ENCODE measurements at regions not wholly inside any gene's neighbourhood (a gene's known extent, or its start where the extent isn't known, plus 50 kb on each side); places are given as distances from the start of the nearest gene placed in this dataset.
"Not testable (repeated sequence)": the region's sequence is repeated elsewhere in the genome, so short reads cannot be mapped to it uniquely, and the experiment has no call there.

- H3K27ac ChIP-seq; DNase-seq; H3K36me3 ChIP-seq; H3K9me3 ChIP-seq; H3K4me1 ChIP-seq; intact Hi-C loops (cut with DNase I); H3K4me3 ChIP-seq; H3K27me3 ChIP-seq: not testable (repeated sequence)
- WGBS, 2 donors: 53 to 80% methylated on average over 5 of the region's 5 CpGs
Measured at GRCh38 chr2:111413950-111414349, 293.2 kb downstream of the BCL2L11 start.

- DNase-seq; H3K36me3 ChIP-seq; H3K27ac ChIP-seq; H3K4me1 ChIP-seq; intact Hi-C loops (cut with DNase I); H3K27me3 ChIP-seq; H3K9me3 ChIP-seq; H3K4me3 ChIP-seq: not testable (repeated sequence)
- 35 to 56% methylated on average over 14 of the region's 24 CpGs for WGBS, 2 donors
Measured at GRCh38 chr2:111415765-111416743, 295.3 kb downstream of the BCL2L11 start.

DNA sequence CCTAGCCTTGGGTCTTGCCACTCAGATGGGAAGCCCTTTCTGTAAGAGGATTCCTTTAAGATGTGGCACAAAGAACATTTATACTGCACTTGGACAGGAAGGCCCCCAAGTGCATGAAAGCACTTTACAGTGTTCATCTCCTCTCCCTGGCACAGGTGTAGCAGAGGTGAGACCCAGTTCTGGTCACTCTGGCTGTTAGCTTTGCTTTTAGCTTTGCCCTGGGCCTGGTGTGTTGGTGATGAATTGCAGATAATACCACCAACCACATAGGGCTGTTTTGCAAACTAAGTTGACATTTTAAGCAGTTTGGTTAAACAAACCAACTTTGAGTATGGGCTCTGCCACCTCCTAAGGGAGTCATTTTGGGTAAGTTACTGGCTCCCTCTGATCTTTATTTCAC, 296.3 kb downstream of the BCL2L11 start:
- intact Hi-C loops (cut with DNase I); H3K27ac ChIP-seq; H3K36me3 ChIP-seq; H3K4me3 ChIP-seq; H3K27me3 ChIP-seq; H3K9me3 ChIP-seq; H3K4me1 ChIP-seq; DNase-seq: not testable (repeated sequence)

- H3K27me3 ChIP-seq; H3K36me3 ChIP-seq; H3K9me3 ChIP-seq; intact Hi-C loops (cut with DNase I); H3K4me3 ChIP-seq; H3K27ac ChIP-seq; DNase-seq; H3K4me1 ChIP-seq: not testable (repeated sequence)
- WGBS, 2 donors: 25 to 71% methylated on average over 3 of the region's 6 CpGs
Measured at GRCh38 chr2:111418091-111418875, 297.6 kb downstream of the BCL2L11 start.

- not testable (repeated sequence) for H3K4me3 ChIP-seq
- WGBS, 2 donors: 86 to 88% methylated on average over 4 of the region's 6 CpGs
Measured at GRCh38 chr2:111420074-111420473, 299.4 kb downstream of the BCL2L11 start.

GRCh38 chr2:111420835-111421234, 300.1 kb downstream of the BCL2L11 start:
- H3K27me3 ChIP-seq; DNase-seq; H3K9me3 ChIP-seq; H3K27ac ChIP-seq; H3K4me3 ChIP-seq; intact Hi-C loops (cut with DNase I); H3K4me1 ChIP-seq; H3K36me3 ChIP-seq: not testable (repeated sequence)
- WGBS, 2 donors: 86 to 89% methylated on average over 3 of the region's 3 CpGs

More at GRCh38 chr2:111420074-111420473, 299.4 kb downstream of the BCL2L11 start:
- H3K4me1 ChIP-seq; H3K27me3 ChIP-seq; DNase-seq; intact Hi-C loops (cut with DNase I); H3K36me3 ChIP-seq; H3K27ac ChIP-seq; H3K9me3 ChIP-seq: not testable (repeated sequence)

- H3K27ac ChIP-seq; H3K4me1 ChIP-seq; H3K9me3 ChIP-seq; intact Hi-C loops (cut with DNase I); H3K36me3 ChIP-seq; DNase-seq; H3K4me3 ChIP-seq; H3K27me3 ChIP-seq: not testable (repeated sequence)
- 95 to 96% methylated on average over 4 to 5 of the region's 6 CpGs for WGBS, 2 donors
Measured at GRCh38 chr2:111421949-111422348, 301.2 kb downstream of the BCL2L11 start.

DNA sequence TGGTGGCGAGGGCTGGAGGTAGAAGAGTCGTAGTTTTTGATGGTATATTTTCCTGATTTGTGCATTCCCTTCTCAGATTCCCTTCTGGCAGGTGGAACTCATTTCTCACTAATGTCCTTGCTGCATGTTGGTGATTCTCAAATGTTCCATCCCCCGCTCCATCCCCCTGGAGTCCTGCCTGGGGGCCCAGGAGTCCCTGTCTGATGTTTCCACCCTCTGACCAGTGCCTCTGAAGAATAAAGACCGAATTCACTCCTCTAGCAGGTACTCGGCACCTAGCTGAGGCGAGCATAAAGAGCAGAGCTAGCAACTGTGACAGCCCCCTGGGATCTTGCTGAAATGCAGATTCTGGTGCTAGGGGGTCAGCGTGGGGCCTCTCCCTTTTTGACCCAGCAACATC, 301.8 kb downstream of the BCL2L11 start:
- H3K4me3 ChIP-seq: not testable (repeated sequence)

DNA sequence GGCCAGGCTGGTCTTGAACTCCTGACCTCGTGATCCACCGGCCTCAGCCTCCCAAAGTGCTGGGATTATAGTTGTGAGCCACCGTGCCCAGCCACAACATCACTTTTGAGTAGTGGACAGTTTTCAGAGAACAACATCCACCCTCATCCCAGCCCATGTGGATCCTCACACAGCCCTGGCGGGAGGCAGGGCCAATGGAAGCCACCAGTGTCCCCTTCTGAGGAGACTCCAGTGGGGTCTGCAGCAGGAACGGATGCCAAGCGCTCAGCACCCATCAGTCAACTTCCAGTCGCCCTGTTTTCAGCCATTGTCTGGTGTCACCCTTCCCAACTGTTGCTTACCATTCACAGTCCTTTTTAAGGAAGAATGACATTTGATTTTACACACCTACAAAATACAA, 302.5 kb downstream of the BCL2L11 start:
- H3K9me3 ChIP-seq; H3K27ac ChIP-seq; DNase-seq; H3K27me3 ChIP-seq; H3K4me1 ChIP-seq; H3K4me3 ChIP-seq; H3K36me3 ChIP-seq; intact Hi-C loops (cut with DNase I): not testable (repeated sequence)
- WGBS, 2 donors: 87 to 97% methylated on average over 7 of the region's 7 CpGs

More for the DNA sequence above, 301.8 kb downstream of the BCL2L11 start:
- H3K4me1 ChIP-seq; H3K9me3 ChIP-seq; DNase-seq; intact Hi-C loops (cut with DNase I); H3K27me3 ChIP-seq; H3K27ac ChIP-seq; H3K36me3 ChIP-seq: not testable (repeated sequence)
- WGBS, 2 donors: 91 to 98% methylated on average over 7 of the region's 7 CpGs

GRCh38 chr2:111424176-111424575, 303.5 kb downstream of the BCL2L11 start:
- H3K4me3 ChIP-seq; H3K27me3 ChIP-seq; DNase-seq; H3K36me3 ChIP-seq; H3K4me1 ChIP-seq; H3K27ac ChIP-seq; intact Hi-C loops (cut with DNase I); H3K9me3 ChIP-seq: not testable (repeated sequence)
- 86 to 95% methylated on average over 4 of the region's 6 CpGs for WGBS, 2 donors

DNA sequence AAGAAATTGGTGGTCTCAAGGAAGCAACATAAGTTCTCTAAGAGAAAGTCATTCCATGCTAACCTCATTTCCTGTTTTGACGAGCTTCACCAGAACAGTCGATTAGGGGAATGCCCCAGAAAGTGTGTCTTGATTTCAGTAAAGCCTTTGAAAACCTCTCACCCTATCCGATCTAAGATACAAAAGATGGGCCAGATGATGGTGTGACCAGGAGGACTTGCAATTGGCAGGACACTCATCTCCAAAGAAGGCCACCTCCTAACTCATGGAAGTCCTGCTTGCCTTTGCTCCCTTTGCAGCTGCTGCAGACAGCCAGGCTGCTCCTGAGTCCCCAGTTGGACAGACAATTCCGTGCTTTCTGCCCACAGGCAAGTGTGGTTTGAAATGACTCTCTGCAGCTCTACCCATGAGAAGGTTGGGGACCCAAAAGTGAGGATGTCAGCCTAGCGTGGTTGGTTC, 304.2 kb downstream of the BCL2L11 start:
- 45 to 91% methylated on average over 3 to 4 of the region's 5 CpGs for WGBS, 2 donors
- H3K27ac ChIP-seq; intact Hi-C loops (cut with DNase I); H3K4me1 ChIP-seq; H3K36me3 ChIP-seq; H3K9me3 ChIP-seq; H3K27me3 ChIP-seq; DNase-seq; H3K4me3 ChIP-seq: not testable (repeated sequence)

DNA sequence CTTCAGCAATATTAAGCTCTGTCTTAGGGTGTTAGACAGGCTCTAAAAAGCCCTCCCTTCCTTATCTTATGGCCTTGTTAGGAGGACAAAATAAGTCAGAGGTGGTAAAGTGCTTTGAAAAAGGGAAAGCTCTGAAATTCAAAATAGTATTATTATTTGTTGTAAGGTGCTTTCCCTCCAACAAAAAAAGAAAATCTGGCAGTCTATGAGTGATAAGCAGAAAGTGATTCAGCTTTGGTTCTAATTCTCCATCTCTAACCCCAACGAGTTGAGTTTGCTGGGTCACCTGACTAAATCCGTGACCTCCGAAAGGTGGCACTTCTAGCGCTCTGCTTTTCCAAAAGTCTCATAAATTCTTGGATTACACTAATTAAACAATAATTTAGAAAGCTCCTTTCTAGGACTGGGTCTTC, 305.1 kb downstream of the BCL2L11 start:
- H3K4me1 ChIP-seq; H3K27ac ChIP-seq; DNase-seq; H3K27me3 ChIP-seq; H3K36me3 ChIP-seq; H3K9me3 ChIP-seq; H3K4me3 ChIP-seq; intact Hi-C loops (cut with DNase I): not testable (repeated sequence)
- 76 to 91% methylated on average over 4 of the region's 4 CpGs for WGBS, 2 donors

GRCh38 chr2:111427346-111427745, 306.6 kb downstream of the BCL2L11 start:
- H3K27me3 ChIP-seq; H3K4me3 ChIP-seq; H3K36me3 ChIP-seq; DNase-seq; H3K27ac ChIP-seq; intact Hi-C loops (cut with DNase I); H3K9me3 ChIP-seq; H3K4me1 ChIP-seq: not testable (repeated sequence)
- 78 to 95% methylated on average over 4 of the region's 4 CpGs for WGBS, 2 donors

All from sigmoid colon (tissue), 6 donors.